ENCODE measurements at regions not wholly inside any gene's neighbourhood (a gene's known extent, or its start where the extent isn't known, plus 50 kb on each side); places are given as distances from the start of the nearest gene placed in this dataset.
"Not testable (repeated sequence)": the region's sequence is repeated elsewhere in the genome, so short reads cannot be mapped to it uniquely, and the experiment has no call there.

GRCh38 chr3:72627271-72627670, 221.0 kb downstream of the SHQ1 start:
- DNase-seq (ENCODE audit: low read depth) = no peak

GRCh38 chr3:72625602-72626337, 222.5 kb downstream of the SHQ1 start:
- no peak for DNase-seq (ENCODE audit: low read depth)

GRCh38 chr3:72624656-72625055, 223.6 kb downstream of the SHQ1 start:
- DNase-seq (ENCODE audit: low read depth) = no peak

- no peak for DNase-seq (ENCODE audit: low read depth)
Measured at GRCh38 chr3:72618739-72619138, 229.5 kb downstream of the SHQ1 start.

GRCh38 chr3:72617424-72618024, 230.7 kb downstream of the SHQ1 start:
- DNase-seq (ENCODE audit: low read depth) = no peak

- DNase-seq (ENCODE audit: low read depth) = no peak
Measured at GRCh38 chr3:72615776-72616175, 232.5 kb downstream of the SHQ1 start.

GRCh38 chr3:72615182-72615581, 233.1 kb downstream of the SHQ1 start:
- DNase-seq (ENCODE audit: low read depth) = no peak

- no peak for DNase-seq (ENCODE audit: low read depth)
Measured at GRCh38 chr3:72614394-72615074, 233.7 kb downstream of the SHQ1 start.

GRCh38 chr3:72613871-72614270, 234.4 kb downstream of the SHQ1 start:
- DNase-seq (ENCODE audit: low read depth) = no peak

GRCh38 chr3:72609114-72609513, 239.1 kb downstream of the SHQ1 start:
- not testable (repeated sequence) for DNase-seq (ENCODE audit: low read depth)

- DNase-seq (ENCODE audit: low read depth) = no peak
Measured at GRCh38 chr3:72606005-72606800, 242.0 kb downstream of the SHQ1 start.

GRCh38 chr3:72604328-72604727, 243.9 kb downstream of the SHQ1 start:
- DNase-seq (ENCODE audit: low read depth) = no peak

- DNase-seq (ENCODE audit: low read depth) = no peak
Measured at GRCh38 chr3:72601983-72602750, 246.1 kb downstream of the SHQ1 start.

GRCh38 chr3:72601060-72601459, 247.2 kb downstream of the SHQ1 start:
- DNase-seq (ENCODE audit: low read depth) = no peak

- no peak for DNase-seq (ENCODE audit: low read depth)
Measured at GRCh38 chr3:72597756-72598195, 250.5 kb downstream of the SHQ1 start.

- no peak for DNase-seq (ENCODE audit: low read depth)
Measured at GRCh38 chr3:72597043-72597442, 251.2 kb downstream of the SHQ1 start.

GRCh38 chr3:72595927-72596610, 252.2 kb downstream of the SHQ1 start:
- DNase-seq (ENCODE audit: low read depth) = no peak

GRCh38 chr3:72595376-72595775, 252.9 kb downstream of the SHQ1 start:
- no peak for DNase-seq (ENCODE audit: low read depth)

- DNase-seq (ENCODE audit: low read depth) = no peak
Measured at GRCh38 chr3:72594615-72595215, 253.5 kb downstream of the SHQ1 start.

- DNase-seq (ENCODE audit: low read depth) = no peak
Measured at GRCh38 chr3:72593881-72594397, 254.3 kb downstream of the SHQ1 start.
